Osteocyte (in vitro differentiated cells): ENCODE measurements at regions not wholly inside any gene's neighbourhood (a gene's known extent, or its start where the extent isn't known, plus 50 kb on each side); places are given as distances from the start of the nearest gene placed in this dataset.

Source experiments
- DNase-seq: peaks from one replicate; pipeline ENCODE4 v3.0.0; 2021; ENCODE audit warnings: mixed read lengths; ENCODE audit not compliant: unreplicated experiment; ENCODE audit errors: extremely low spot score
- H3K27ac Mint-ChIP-seq: one replicate; pipeline ENCODE4 v1.8.0; 2021; ENCODE audit warnings: mild to moderate bottlenecking, mixed read lengths; ENCODE audit not compliant: unreplicated experiment
- H3K27me3 Mint-ChIP-seq: one replicate; pipeline ENCODE4 v1.8.0; 2021; ENCODE audit warnings: mixed read lengths; ENCODE audit not compliant: unreplicated experiment
- H3K36me3 Mint-ChIP-seq: one replicate; pipeline ENCODE4 v1.8.0; 2021; ENCODE audit warnings: mixed read lengths; ENCODE audit not compliant: unreplicated experiment
- H3K4me1 Mint-ChIP-seq: one replicate; pipeline ENCODE4 v1.8.0; 2021; ENCODE audit warnings: mixed read lengths; ENCODE audit not compliant: unreplicated experiment
- H3K4me3 Mint-ChIP-seq: one replicate; pipeline ENCODE4 v1.8.0; 2021; ENCODE audit warnings: mild to moderate bottlenecking, moderate library complexity, mixed read lengths; ENCODE audit not compliant: unreplicated experiment
- H3K9me3 Mint-ChIP-seq: one replicate; pipeline ENCODE4 v1.8.0; 2021; ENCODE audit warnings: mixed read lengths; ENCODE audit not compliant: unreplicated experiment
- TF ChIP-seq, protein P1 (sequence below): fragments of 200-600 bp; sonication (generic); IDR thresholded peaks from 2 replicates; pipeline ENCODE4 v1.5.0; 2021; ENCODE audit warnings: antibody characterized with exemption, mild to moderate bottlenecking, moderate library complexity

DNA sequence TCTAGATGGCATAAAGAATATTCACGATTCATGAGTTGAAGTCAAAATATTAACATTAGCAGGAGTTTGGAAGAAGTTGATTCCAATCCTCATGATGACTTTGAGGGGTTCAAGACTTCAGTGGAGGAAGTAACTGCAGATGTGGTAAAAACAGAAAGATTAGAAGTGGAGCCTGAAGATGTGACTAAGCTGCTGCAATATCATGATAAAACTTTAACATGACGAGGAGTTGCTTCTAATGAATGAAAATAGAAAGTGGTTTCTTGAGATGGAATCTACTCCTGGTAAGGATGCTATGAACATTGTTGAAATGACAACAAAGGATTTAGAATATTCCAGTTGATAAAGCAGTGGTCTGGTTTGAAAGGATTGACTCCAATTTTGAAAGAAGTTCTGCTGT, 70.1 kb upstream of the TMLHE start:
- Mint-ChIP-seq H3K9me3 (peaks cover 31% of the 10 kb centered on the region), H3K4me3 (no peak overlapping the region), H3K27me3 (no peaks in the 10 kb centered on the region), H3K4me1 (no peaks in the 10 kb centered on the region), H3K27ac (no peak overlapping the region), H3K36me3 (no peaks in the 10 kb centered on the region)
- DNase-seq: no peak
- TF ChIP-seq, protein P1, sequence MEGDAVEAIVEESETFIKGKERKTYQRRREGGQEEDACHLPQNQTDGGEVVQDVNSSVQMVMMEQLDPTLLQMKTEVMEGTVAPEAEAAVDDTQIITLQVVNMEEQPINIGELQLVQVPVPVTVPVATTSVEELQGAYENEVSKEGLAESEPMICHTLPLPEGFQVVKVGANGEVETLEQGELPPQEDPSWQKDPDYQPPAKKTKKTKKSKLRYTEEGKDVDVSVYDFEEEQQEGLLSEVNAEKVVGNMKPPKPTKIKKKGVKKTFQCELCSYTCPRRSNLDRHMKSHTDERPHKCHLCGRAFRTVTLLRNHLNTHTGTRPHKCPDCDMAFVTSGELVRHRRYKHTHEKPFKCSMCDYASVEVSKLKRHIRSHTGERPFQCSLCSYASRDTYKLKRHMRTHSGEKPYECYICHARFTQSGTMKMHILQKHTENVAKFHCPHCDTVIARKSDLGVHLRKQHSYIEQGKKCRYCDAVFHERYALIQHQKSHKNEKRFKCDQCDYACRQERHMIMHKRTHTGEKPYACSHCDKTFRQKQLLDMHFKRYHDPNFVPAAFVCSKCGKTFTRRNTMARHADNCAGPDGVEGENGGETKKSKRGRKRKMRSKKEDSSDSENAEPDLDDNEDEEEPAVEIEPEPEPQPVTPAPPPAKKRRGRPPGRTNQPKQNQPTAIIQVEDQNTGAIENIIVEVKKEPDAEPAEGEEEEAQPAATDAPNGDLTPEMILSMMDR: no peak

GRCh38 chrX:155679715-155680114, 67.0 kb upstream of the TMLHE start:
- DNase-seq: no peak
- no peaks in the 10 kb centered on the region for H3K36me3 Mint-ChIP-seq
- H3K9me3 Mint-ChIP-seq: peaks cover 33% of the 10 kb centered on the region
- no peaks in the 10 kb centered on the region for H3K4me1 Mint-ChIP-seq
- TF ChIP-seq, protein P1: no peak
- no peak overlapping the region for H3K27ac Mint-ChIP-seq
- H3K27me3 Mint-ChIP-seq: no peaks in the 10 kb centered on the region
- no peak overlapping the region for H3K4me3 Mint-ChIP-seq

- Mint-ChIP-seq H3K9me3 (peaks cover 35% of the 10 kb centered on the region), H3K4me1 (no peaks in the 10 kb centered on the region), H3K4me3 (no peak overlapping the region), H3K36me3 (no peaks in the 10 kb centered on the region), H3K27me3 (no peaks in the 10 kb centered on the region), H3K27ac (no peak overlapping the region)
- no peak for DNase-seq
- TF ChIP-seq, protein P1: no peak
Observed at GRCh38 chrX:155673338-155673737, 60.6 kb upstream of the TMLHE start.

DNA sequence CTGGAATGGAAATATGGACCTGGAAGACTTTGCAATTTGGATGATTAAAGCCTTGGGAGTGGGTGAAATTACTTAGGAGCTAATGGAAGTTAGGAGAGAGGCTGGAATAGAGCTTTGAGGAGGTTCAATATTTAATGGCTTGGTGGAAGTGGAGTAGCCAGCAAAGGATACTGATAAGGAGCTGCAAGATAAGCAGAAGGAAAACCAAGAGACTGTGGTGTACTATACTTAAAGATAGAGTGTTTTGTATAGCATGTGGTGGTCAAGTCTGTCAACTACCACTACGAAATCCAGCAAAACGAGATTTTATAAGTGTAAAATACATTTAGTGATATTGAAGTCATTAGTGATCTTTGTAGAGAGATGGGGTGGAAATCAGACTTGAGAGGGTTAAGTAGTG, 54.0 kb upstream of the TMLHE start:
- Mint-ChIP-seq H3K27me3 (peaks cover 3% of the 10 kb centered on the region), H3K36me3 (no peaks in the 10 kb centered on the region), H3K4me1 (no peaks in the 10 kb centered on the region), H3K4me3 (no peak overlapping the region), H3K27ac (no peak overlapping the region), H3K9me3 (peaks cover 46% of the 10 kb centered on the region)
- TF ChIP-seq, protein P1: no peak
- no peak for DNase-seq
